Neural progenitor cell (in vitro differentiated cells): ENCODE measurements at regions not wholly inside any gene's neighbourhood (a gene's known extent, or its start where the extent isn't known, plus 50 kb on each side); places are given as distances from the start of the nearest gene placed in this dataset.

Experiments used
- EZH2 ChIP-seq: fragments of 200-600 bp; sonication (generic); IDR thresholded peaks from 2 replicates; pipeline ENCODE4 v1.6.1; 2017; ENCODE audit warnings: antibody characterized with exemption, mild to moderate bottlenecking, moderate library complexity
- EZH2phosphoT487 ChIP-seq: fragments of 200-600 bp; sonication (generic); IDR thresholded peaks from 2 replicates; pipeline ENCODE4 v1.6.1; 2017; ENCODE audit warnings: antibody characterized with exemption
- TF ChIP-seq, protein P1 (sequence below): fragments of 200-600 bp; sonication (generic); IDR thresholded peaks from 2 replicates; pipeline ENCODE4 v1.5.1; 2017; ENCODE audit warnings: antibody characterized with exemption, mild to moderate bottlenecking

DNA sequence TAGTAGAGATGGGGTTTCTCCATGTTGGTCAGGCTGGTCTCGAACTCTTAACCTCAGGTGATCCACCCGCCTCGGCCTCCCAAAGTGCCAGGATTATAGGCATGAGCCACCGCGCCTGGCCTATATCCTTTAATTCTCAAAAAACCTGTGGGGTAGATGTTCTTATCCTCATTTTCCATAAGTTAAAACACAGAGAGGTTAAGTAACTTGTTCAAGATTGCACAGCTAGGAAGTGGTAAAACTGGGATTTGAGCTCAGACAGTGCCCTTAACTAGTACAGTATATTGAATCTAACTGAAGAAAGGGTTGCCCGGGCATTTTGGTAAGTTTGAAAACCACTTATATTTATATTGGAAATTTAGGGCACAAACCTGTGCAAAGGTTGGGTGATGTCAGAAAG, 116.0 kb downstream of the GLUD2 start:
- TF ChIP-seq EZH2phosphoT487 (no peak), EZH2 (no peak)
- TF ChIP-seq, protein P1, sequence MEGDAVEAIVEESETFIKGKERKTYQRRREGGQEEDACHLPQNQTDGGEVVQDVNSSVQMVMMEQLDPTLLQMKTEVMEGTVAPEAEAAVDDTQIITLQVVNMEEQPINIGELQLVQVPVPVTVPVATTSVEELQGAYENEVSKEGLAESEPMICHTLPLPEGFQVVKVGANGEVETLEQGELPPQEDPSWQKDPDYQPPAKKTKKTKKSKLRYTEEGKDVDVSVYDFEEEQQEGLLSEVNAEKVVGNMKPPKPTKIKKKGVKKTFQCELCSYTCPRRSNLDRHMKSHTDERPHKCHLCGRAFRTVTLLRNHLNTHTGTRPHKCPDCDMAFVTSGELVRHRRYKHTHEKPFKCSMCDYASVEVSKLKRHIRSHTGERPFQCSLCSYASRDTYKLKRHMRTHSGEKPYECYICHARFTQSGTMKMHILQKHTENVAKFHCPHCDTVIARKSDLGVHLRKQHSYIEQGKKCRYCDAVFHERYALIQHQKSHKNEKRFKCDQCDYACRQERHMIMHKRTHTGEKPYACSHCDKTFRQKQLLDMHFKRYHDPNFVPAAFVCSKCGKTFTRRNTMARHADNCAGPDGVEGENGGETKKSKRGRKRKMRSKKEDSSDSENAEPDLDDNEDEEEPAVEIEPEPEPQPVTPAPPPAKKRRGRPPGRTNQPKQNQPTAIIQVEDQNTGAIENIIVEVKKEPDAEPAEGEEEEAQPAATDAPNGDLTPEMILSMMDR: no peak
